SK-N-SH (cell line): ENCODE measurements at regions not wholly inside any gene's neighbourhood (a gene's known extent, or its start where the extent isn't known, plus 50 kb on each side); places are given as distances from the start of the nearest gene placed in this dataset.

Experiments used
- CTCF ChIA-PET: fragments of 300-600, 350-600 bp; formaldehyde crosslinking; extraction: SDS; loops from one replicate; lab custom pipeline; 2021; lab: Yijun Ruan, JAX
- POLR2A ChIA-PET: fragments of 350-600 bp; sonication (Branson Sonifier 250); formaldehyde crosslinking; extraction: SDS; loops from one replicate; lab custom pipeline; 2020; ENCODE audit warnings: antibody characterized with exemption, inconsistent platforms; lab: Yijun Ruan, JAX
- DNase-seq: peaks from one replicate; pipeline ENCODE4 v3.0.0; 2012
- H2AFZ ChIP-seq: fragments of 200-600 bp; sonication (generic); 2 replicates; pipeline ENCODE4 v1.8.1; 2016; ENCODE audit warnings: antibody characterized with exemption, mild to moderate bottlenecking, low read depth
- H3F3A ChIP-seq: fragments of 200-600 bp; sonication (generic); replicated peaks from 2 replicates; pipeline ENCODE3; 2016; ENCODE audit warnings: antibody characterized with exemption, mild to moderate bottlenecking; ENCODE audit not compliant: insufficient read depth
- H3K27ac ChIP-seq, 2 experiments: fragments of 200-500 bp in 1 of 2; fragments of 200-600 bp in 1 of 2; sonication (Bioruptor generic) in 1 of 2; sonication (generic), shearing (Covaris generic) in 1 of 2; 2 replicates each; pipeline versions ENCODE4 v1.5.1 to v1.6.1; 2014 to 2016; ENCODE audit warnings: low read depth in 2 of 2, inconsistent platforms in 1 of 2, low read length in 1 of 2, mild to moderate bottlenecking in 1 of 2, mixed read lengths in 1 of 2
- H3K27me3 ChIP-seq: fragments of 200-600 bp; sonication (generic), shearing (Covaris generic); 2 replicates; pipeline ENCODE4 v1.6.1; 2016; ENCODE audit warnings: mixed run types; ENCODE audit not compliant: insufficient read depth
- H3K36me3 ChIP-seq, 2 experiments: fragments of 200-500 bp in 1 of 2; fragments of 200-600 bp in 1 of 2; sonication (Bioruptor generic) in 1 of 2; sonication (generic) in 1 of 2; replicated peaks in 1 of 2; 2 replicates each; pipeline versions ENCODE3 to v1.5.1; 2014 to 2016; ENCODE audit warnings: low read length in 1 of 2, mild to moderate bottlenecking in 1 of 2; ENCODE audit not compliant: insufficient read depth in 2 of 2, control insufficient read depth in 1 of 2
- H3K4me1 ChIP-seq, 2 experiments: fragments of 200-500 bp in 1 of 2; fragments of 200-600 bp in 1 of 2; sonication (Bioruptor generic) in 1 of 2; sonication (generic), shearing (Covaris generic) in 1 of 2; 2 replicates each; pipeline versions ENCODE4 v1.5.1 to v1.6.1; 2014 to 2016; ENCODE audit warnings: low read depth in 1 of 2, low read length in 1 of 2, mixed run types in 1 of 2; ENCODE audit not compliant: insufficient read depth in 2 of 2, control insufficient read depth in 1 of 2
- H3K4me2 ChIP-seq: fragments of 200-600 bp; sonication (generic), shearing (Covaris generic); 2 replicates; pipeline ENCODE4 v1.6.1; 2017; ENCODE audit warnings: mixed run types
- H3K4me3 ChIP-seq, 2 experiments: fragments of 200-500 bp in 1 of 2; fragments of 200-600 bp in 1 of 2; sonication (Bioruptor generic) in 1 of 2; sonication (generic), shearing (Covaris generic) in 1 of 2; 2 replicates each; pipeline versions ENCODE4 v1.5.1 to v1.8.1; 2014 to 2016; ENCODE audit warnings: low read depth in 2 of 2, inconsistent platforms in 1 of 2, low read length in 1 of 2, mild to moderate bottlenecking in 1 of 2, mixed read lengths in 1 of 2, moderate library complexity in 1 of 2
- H3K79me2 ChIP-seq: fragments of 200-600 bp; sonication (generic); 2 replicates; pipeline ENCODE4 v1.8.1; 2017; ENCODE audit warnings: mild to moderate bottlenecking; ENCODE audit not compliant: insufficient read depth
- H3K9ac ChIP-seq: fragments of 200-600 bp; sonication (generic); 2 replicates; pipeline ENCODE4 v1.6.1; 2017; ENCODE audit warnings: mixed run types
- H3K9me2 ChIP-seq: fragments of 200-600 bp; sonication (generic); 2 replicates; pipeline ENCODE4 v1.6.1; 2017; ENCODE audit warnings: mixed run types
- H3K9me3 ChIP-seq: fragments of 200-600 bp; sonication (generic); 2 replicates; pipeline ENCODE4 v1.6.1; 2017; ENCODE audit warnings: mixed run types, mild to moderate bottlenecking, moderate library complexity
- H4K20me1 ChIP-seq: fragments of 200-600 bp; sonication (generic); 2 replicates; pipeline ENCODE4 v1.6.1; 2017; ENCODE audit warnings: mild to moderate bottlenecking, mixed run types; ENCODE audit not compliant: insufficient read depth
- CHD2 ChIP-seq: fragments of 150-350 bp; IDR thresholded peaks from 2 replicates; pipeline ENCODE4 v1.6.1; 2018; ENCODE audit warnings: low read length; ENCODE audit not compliant: partially characterized antibody
- FOSL2 ChIP-seq: IDR thresholded peaks from 2 replicates; pipeline ENCODE4 v1.4.0; 2012; ENCODE audit warnings: low read depth, mild to moderate bottlenecking, moderate library complexity, borderline replicate concordance
- JUND ChIP-seq: IDR thresholded peaks from 2 replicates; pipeline ENCODE4 v1.4.0; 2012
- POLR2AphosphoS5 ChIP-seq: IDR thresholded peaks from 2 replicates; pipeline ENCODE4 v1.6.1; 2012; ENCODE audit warnings: low read depth, low read length
- SIN3A ChIP-seq: IDR thresholded peaks from 2 replicates; pipeline ENCODE4 v1.6.1; 2012; ENCODE audit warnings: low read depth, mild to moderate bottlenecking, low read length, moderate library complexity, borderline replicate concordance
- SMC3 ChIP-seq: IDR thresholded peaks from 2 replicates; pipeline ENCODE4 v1.6.1; 2012; ENCODE audit warnings: low read depth, low read length, improper control_type of control experiment
- TCF12 ChIP-seq: IDR thresholded peaks from 2 replicates; pipeline ENCODE4 v1.4.0; 2012
- WGBS: methylation state at CpG from one replicate; pipeline ENCODE4 v1.1.6; 2017; ENCODE audit warnings: low lambda C conversion rate; 5-methylcytosine and 5-hydroxymethylcytosine counted together
- TF ChIP-seq, protein P1 (sequence below): IDR thresholded peaks from 2 replicates; pipeline ENCODE4 v1.4.0; 2012; ENCODE audit warnings: low read depth, borderline replicate concordance
- TF ChIP-seq, protein P2 (sequence below): fragments of 150-350 bp; IDR thresholded peaks from 2 replicates; pipeline ENCODE4 v1.6.1; 2017; ENCODE audit warnings: antibody characterized with exemption, low read length, low read depth, borderline replicate concordance

DNA sequence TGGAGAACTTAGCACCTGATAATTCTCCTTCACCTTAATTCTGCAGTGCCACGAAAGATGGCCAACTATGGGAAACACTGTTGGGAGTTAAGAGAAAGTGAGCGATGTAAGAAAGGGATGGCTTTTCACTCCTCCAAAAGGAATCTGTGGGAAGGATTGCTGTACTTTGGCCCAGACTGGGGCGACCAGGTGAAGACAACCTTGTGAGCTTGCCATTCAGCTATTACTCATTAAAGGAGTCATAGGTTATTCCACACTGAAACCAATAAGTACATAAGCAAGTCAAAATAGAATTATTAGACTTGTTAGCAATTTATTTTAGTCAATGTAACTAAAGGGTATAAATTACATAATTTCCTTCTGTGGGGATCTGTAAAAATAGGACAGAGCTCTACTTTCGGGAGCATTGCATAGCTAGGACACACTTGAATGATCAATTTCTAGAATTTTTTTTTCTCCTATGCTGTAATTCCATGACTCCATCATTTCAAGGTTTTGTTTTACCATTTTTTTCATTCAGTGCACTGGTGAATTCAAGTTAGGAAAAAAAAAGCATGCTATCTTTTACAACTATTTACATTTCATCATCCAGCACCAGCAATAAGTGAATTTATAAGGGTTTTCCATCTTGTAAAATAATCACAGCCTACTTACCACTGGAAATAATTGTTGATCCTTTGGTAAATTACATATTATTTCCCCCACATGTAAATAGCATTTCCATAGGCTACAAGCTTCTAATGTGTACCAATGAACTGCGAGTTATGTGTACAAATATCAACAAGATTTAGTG is 231.7 kb downstream of the SIM1 start:
- ChIA-PET CTCF (no interaction called here), POLR2A (no interaction called here)
- no peak for DNase-seq
- Histone ChIP-seq H2AFZ (no peak overlapping the region), H3F3A (peaks cover 11% of the 10 kb centered on the region), H3K4me1 (peaks cover 0 to 5% of the 10 kb centered on the region in 2 experiments; a peak in 3 of 4 replicates), H3K36me3 (no peaks in the 10 kb centered on the region), H4K20me1 (no peaks in the 10 kb centered on the region), H3K9me2 (no peaks in the 10 kb centered on the region), H3K27ac (no peak overlapping the region), H3K9me3 (no peaks in the 10 kb centered on the region), H3K79me2 (no peaks in the 10 kb centered on the region), H3K9ac (no peak overlapping the region), H3K4me2 (no peak overlapping the region), H3K27me3 (no peaks in the 10 kb centered on the region), H3K4me3 (no peak overlapping the region)
- WGBS = 60% methylated on average over 5 of the region's 5 CpGs
- TF ChIP-seq SIN3A = no peak

DNA sequence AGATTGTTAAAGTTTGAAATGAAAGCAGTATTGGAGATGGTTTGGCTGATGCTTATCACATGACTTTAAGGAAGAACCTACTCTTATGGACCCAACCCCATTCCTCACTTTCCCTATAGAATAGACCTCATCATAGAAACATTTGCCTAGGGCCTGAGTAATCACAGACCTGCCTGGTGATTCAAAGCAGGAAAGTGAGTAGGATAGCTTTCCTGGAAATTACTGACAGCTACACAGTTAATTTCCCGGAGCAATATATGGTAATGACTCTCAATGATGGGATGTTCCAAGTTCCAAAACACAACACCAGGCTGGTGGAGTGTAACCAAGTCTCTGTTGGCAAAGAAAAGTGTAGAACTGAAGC is 233.8 kb downstream of the SIM1 start:
- Histone ChIP-seq H3K4me2 (no peak overlapping the region), H4K20me1 (no peaks in the 10 kb centered on the region), H3K27me3 (no peaks in the 10 kb centered on the region), H3K9ac (no peak overlapping the region), H2AFZ (no peak overlapping the region), H3K27ac (no peak overlapping the region), H3K36me3 (no peaks in the 10 kb centered on the region), H3K9me2 (no peaks in the 10 kb centered on the region), H3K4me1 (peaks cover 0 to 5% of the 10 kb centered on the region in 2 experiments; a peak in 3 of 4 replicates), H3K79me2 (no peaks in the 10 kb centered on the region), H3K4me3 (no peak overlapping the region), H3K9me3 (no peaks in the 10 kb centered on the region), H3F3A (peaks cover 8% of the 10 kb centered on the region)
- WGBS = 21% methylated on average over 1 of the region's 1 CpG
- POLR2A ChIA-PET = no interaction called here
- no peak for DNase-seq
- TF ChIP-seq JUND (peak; percentile 18; the same call in 1 of the 2 replicates), TCF12 (peak; percentile 36; the same call in 1 of the 2 replicates), SMC3 (no peak), FOSL2 (0 out of 2 replicates have a peak, but pooled peaks have one; percentile 5), POLR2AphosphoS5 (no peak), CHD2 (no peak)
- TF ChIP-seq, protein P1, sequence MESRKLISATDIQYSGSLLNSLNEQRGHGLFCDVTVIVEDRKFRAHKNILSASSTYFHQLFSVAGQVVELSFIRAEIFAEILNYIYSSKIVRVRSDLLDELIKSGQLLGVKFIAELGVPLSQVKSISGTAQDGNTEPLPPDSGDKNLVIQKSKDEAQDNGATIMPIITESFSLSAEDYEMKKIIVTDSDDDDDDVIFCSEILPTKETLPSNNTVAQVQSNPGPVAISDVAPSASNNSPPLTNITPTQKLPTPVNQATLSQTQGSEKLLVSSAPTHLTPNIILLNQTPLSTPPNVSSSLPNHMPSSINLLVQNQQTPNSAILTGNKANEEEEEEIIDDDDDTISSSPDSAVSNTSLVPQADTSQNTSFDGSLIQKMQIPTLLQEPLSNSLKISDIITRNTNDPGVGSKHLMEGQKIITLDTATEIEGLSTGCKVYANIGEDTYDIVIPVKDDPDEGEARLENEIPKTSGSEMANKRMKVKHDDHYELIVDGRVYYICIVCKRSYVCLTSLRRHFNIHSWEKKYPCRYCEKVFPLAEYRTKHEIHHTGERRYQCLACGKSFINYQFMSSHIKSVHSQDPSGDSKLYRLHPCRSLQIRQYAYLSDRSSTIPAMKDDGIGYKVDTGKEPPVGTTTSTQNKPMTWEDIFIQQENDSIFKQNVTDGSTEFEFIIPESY = no peak
- TF ChIP-seq, protein P2, sequence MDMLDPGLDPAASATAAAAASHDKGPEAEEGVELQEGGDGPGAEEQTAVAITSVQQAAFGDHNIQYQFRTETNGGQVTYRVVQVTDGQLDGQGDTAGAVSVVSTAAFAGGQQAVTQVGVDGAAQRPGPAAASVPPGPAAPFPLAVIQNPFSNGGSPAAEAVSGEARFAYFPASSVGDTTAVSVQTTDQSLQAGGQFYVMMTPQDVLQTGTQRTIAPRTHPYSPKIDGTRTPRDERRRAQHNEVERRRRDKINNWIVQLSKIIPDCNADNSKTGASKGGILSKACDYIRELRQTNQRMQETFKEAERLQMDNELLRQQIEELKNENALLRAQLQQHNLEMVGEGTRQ = no peak
- CTCF ChIA-PET = interaction anchor here (1.2 kb wide), 1 partner anchor 489 kb away, joined by 3 read pairs; no protein-coding TSS in a partner anchor
